Right renal cortex interstitium (tissue), 3 donors: ENCODE measurements at regions not wholly inside any gene's neighbourhood (a gene's known extent, or its start where the extent isn't known, plus 50 kb on each side); places are given as distances from the start of the nearest gene placed in this dataset.

Experiments
- DNase-seq, 3 donors: peaks; one replicate each; pipeline ENCODE4 v3.0.0-alpha.2; 2013; ENCODE audit warnings: low read depth in 3 of 3, low spot score in 2 of 3

DNA sequence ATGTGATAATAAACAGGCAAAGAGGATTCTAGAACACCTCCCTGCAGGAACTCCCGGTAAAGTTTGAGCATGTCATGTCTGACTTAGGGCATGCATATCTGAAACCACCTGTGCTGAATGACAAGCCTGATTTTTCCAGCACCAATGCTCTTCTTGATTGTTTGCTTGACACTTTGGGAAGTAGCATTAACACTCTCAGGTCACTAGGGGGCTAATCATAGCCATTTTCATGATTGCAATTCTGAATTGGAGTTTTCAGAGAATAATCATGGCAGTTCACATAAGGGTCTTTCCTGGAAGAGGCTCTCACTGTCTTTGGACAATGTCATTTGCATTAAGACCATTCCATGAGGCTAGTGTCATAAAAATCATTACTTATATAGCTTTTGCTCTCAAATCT lies 234.4 kb upstream of the MTNR1B start:
- DNase-seq = no peak

DNA sequence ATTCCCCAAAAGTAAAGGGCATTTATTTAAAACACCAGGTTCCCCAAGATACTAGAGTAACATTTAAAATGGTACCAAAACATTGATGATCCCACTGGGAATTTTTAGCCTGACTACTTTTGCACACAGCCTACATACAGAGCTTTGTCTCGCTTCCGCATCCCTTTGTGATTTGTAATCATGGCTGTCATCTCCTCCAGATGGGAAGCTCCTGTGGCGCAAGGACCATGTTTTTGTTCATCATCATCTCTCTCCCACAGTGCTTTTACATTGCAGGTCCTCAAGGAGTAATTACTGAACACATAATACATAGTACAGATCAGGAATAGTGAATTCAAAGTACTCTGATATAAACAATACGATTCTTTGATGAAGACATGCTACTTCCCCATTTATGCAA lies 231.2 kb upstream of the MTNR1B start:
- no peak for DNase-seq

- no peak for DNase-seq
Measured at GRCh38 chr11:92739041-92739440, 230.4 kb upstream of the MTNR1B start.

DNA sequence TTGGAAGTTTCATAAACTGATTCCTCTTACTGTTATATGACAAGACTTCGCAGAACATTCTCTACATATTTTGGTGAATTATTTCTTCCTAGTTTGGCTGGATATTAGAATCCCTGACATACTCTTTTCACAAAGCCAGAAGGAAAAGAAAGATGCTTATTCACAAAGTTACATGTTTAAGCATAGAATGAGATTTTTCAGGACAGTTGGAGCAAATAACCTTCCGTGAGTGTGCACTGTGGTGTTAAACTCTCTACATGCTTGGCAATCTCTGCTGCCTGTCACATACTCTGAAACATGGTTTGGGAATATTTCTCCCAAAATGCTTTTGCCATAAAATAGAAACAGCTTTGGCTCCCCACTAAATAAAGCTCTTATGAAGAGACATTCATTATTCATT lies 230.0 kb upstream of the MTNR1B start:
- DNase-seq = no peak

DNA sequence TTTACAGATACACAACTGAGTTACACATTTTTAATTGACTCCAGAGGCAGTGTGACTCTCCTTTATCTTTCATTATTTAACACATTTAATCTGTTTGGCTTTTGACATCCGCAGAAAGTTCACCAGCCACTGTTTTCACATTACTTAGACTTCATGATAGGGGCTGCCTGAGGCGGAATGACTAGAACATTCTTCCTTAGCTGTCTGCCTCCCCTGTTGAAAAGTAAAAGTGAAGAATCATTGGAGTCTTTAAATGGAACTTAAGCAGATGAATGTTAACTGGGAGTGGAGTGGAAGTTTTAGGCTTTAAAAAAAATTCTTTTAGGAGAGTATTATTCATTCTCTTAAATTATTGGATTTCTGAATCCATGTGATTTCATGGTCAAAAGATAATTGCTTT lies 229.2 kb upstream of the MTNR1B start:
- no peak for DNase-seq

GRCh38 chr11:92744929-92745585 lies 224.4 kb upstream of the MTNR1B start:
- no peak for DNase-seq

GRCh38 chr11:92750794-92751193 lies 218.7 kb upstream of the MTNR1B start:
- no peak for DNase-seq

DNA sequence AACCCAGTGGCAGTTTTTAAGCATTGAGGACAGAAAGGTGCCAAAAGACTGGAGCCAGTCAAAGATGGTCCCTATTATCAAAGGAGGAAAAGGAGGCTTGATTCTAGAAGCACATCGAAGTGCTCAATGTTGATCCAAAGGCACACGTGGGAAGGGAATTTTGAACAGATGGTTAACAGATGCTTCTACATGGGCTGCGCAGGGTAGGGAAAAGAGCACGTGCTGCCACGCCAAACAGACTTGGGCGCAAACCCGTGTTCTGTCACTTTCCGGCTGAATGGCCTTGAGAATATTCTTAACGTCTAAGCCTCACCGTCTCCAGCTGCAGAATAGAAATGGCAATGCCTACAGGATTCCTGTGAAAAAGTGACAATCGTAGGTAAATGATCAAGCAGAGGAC lies 217.9 kb upstream of the MTNR1B start:
- DNase-seq = no peak

DNA sequence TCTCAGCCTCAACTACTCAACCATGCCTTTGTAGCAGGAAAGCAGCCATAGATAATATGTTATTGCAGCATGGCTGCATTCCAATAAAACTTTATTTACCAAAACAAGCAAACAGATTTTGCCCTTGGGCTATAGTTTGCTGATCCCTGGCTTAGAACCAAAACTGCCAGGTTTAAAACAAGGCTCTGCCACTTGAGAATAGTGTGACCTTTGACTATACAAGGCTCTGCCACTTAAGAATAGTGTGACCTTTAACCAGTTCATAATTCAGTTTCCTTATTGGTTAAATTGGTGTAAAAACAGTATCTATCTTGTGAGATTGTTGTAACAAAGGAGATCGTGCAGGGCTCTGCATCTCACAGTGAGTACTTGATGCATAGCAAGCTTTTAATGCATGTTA lies 217.3 kb upstream of the MTNR1B start:
- DNase-seq = no peak

GRCh38 chr11:92753161-92753560 lies 216.3 kb upstream of the MTNR1B start:
- DNase-seq = no peak

GRCh38 chr11:92758241-92758780 lies 211.1 kb upstream of the MTNR1B start:
- no peak for DNase-seq

DNA sequence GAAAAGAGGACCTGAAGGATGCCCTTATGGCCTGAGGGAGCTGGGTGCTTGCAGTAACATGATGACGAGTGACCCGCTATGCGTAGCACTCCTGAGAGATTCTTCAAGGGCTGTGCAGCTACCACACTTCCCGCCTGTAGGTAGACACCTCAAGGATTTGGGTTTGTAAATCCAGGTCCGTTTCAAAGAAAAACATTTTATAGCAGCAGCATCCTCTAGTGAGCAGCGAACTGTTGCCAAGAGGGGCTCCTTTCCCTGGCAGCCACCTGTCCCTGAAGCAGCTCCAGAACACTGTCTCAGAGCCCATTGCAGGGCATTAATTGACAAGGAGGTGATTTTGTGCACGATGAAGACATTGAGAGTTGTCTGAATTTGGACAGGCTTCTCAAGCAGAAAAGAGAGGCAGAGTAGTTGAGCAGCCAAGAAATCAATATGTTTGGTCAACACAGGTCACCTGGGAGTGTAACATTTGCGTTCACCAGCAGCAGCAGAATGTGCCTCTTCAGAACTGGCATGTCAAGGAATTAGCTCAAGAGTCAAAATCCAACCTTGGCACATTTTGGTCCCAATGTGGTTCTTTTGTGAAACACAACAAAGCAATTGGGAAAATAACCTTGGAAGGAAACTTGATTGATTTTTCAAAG lies 209.8 kb upstream of the MTNR1B start:
- DNase-seq = no peak

GRCh38 chr11:92762121-92762540 lies 207.3 kb upstream of the MTNR1B start:
- DNase-seq = no peak

DNA sequence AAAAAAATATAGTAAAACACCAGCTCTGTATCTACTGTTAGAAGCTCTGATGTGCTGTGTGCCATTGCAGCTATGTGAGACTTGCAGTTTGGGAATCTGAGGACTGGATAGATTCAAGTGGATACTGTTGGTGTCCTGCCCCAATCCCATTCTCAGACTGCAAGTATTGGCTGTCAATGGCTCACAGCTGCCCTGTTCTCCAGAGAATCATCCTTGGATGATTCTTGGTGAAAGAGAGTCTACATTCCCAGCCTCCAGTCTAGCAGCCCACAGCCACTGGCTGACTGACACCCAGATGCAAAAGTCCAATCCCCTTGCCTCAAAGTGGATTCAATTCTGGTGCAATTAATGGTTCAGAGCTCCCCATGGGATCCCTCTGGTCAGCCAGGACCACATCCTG lies 206.1 kb upstream of the MTNR1B start:
- no peak for DNase-seq

- no peak for DNase-seq
Measured at GRCh38 chr11:92764128-92764527, 205.3 kb upstream of the MTNR1B start.

GRCh38 chr11:92765082-92765840 lies 204.2 kb upstream of the MTNR1B start:
- DNase-seq = no peak

DNA sequence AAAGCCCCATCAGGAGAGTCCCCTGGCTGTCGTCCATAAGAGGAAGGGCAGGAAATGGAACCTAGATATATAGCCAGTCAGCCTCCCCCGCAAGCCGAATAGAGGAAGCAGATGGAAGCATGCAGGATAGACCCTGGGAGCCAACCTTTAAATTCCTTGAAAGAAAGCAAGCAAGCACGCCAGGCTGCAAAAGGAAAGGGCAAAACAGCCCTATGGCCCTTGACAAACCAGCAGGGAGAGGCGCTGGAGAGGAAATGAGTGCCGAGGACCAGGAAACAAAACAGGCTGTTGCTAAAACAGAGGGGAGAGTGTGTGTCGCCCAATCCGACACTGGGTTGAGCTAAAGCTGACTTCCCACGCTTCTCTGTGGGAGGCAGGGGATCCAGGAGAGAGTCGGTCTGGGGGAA lies 203.5 kb upstream of the MTNR1B start:
- DNase-seq = peak; percentile 56 to 70 (median 66)

- no peak for DNase-seq
Measured at GRCh38 chr11:92766698-92767097, 202.8 kb upstream of the MTNR1B start.

GRCh38 chr11:92767416-92767815 lies 202.0 kb upstream of the MTNR1B start:
- DNase-seq = no peak

DNA sequence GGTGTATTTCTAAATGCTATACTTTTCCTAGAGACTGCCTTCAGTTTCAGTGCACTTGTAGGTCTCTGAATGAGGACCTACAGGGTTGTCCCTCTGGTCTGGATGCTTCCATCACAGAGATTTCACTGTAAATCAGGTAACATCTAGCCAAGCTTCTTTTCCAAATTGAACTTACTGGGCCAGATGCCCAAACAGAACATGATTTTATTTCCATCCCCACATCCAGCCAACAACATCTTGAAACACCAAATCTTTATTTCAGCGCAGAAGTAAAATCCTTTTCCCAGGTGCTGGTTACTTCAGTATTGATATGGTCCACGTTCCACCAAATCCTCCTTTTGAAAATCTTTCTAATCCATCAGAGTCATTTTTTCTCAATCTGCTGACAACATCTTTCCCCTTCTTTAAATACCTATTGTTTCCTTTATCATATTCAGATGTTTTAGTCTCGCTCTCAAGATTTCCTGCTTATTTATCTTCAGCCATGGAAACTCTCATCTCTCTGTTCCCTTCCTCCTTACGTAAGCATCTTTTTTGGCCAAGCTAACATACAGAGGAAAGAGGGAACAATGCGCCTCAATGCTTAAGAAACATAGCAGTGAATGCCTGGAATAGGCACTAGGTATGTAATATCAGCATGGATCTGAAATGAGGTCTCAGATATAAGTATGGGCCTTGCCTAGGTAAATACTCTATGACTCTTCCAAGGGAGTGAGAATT lies 201.2 kb upstream of the MTNR1B start:
- DNase-seq = no peak

GRCh38 chr11:92769112-92769511 lies 200.3 kb upstream of the MTNR1B start:
- DNase-seq = peak in 2 of 3 donors; percentile 36 to 43
